Renal cortex interstitium (tissue), 11 donors: ENCODE measurements at regions not wholly inside any gene's neighbourhood (a gene's known extent, or its start where the extent isn't known, plus 50 kb on each side); places are given as distances from the start of the nearest gene placed in this dataset.

Experiments
- DNase-seq, 11 donors: peaks; one replicate each; pipeline ENCODE4 v3.0.0-alpha.2; 2013; ENCODE audit warnings: low read depth in 9 of 11, low spot score in 4 of 11; ENCODE audit errors: extremely low read depth in 1 of 11

DNA sequence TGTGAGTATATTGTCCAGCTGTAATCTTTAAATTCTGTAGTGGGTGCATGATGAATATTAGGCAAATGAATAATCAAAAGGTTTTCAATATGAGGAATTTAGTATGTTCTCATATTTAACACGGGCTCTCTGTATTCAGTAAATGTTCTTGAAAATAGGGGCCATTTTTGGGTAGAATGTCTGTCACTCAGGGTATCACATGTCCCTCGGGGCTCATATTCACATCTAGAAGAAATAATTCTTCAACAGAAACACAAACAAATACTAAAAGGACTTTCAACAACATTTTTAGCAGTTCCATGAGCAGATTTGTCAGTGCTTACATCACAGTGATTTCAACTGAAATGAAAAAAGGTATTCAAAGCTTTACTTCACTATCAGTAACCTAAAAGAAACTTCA is 1388.4 kb upstream of the MIR17HG start:
- DNase-seq: no peak

DNA sequence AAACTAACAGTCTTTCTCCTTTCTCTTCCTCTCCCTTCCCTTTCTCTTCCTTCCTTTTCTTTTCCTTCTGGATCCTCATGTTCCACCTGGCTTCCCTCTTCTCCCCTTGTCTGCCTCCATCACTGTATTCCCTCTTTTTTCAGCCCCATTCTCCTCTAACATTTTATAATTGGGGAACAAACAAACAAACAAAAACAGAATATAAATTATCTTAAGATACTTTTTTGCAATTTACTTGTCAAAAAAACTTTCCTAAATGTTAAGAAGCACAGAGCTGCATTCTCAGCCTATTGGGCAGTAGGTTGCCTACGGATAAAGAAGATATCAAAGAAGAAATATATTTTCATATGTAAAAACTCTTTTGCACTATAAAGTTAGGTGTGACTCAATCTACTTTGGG is 1382.2 kb upstream of the MIR17HG start:
- no peak for DNase-seq

DNA sequence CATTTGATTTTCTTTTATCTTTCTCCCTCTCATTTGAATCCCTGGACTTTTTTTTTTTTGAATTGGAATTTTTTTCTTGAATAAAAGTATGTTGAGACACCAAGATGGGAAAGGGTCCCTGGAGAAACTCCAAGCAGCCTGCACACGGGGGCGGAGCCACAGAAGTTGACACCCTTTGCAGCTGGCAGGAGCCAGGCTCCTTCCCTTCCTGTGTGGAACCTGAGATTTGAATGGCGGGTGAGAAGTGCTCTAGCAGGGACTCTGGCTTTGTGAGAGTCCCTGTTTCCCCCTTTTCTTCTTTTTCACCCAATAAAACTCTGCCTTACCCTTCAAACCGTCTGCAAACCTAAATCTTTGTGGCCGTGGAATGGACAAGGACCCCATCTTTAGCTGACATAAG is 1381.0 kb upstream of the MIR17HG start:
- no peak for DNase-seq

DNA sequence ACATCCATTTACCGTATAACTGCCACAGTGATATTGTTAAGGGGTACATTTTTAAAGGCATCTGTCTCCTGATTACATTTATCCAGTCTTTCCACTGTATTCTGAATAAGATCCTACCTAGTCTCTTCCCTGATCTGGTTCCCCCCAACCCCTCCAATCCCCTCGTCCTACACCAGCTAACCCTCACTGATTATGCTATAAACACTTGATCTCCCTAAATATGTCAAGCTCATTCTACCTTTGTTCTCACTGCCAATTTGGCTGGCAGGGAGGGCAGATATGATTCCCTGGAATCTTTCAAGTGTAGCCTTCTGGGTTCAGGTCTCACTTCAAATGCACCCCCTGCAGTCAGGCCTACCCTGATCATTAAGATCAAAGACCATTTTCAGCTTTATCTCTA is 1379.8 kb upstream of the MIR17HG start:
- DNase-seq: no peak

DNA sequence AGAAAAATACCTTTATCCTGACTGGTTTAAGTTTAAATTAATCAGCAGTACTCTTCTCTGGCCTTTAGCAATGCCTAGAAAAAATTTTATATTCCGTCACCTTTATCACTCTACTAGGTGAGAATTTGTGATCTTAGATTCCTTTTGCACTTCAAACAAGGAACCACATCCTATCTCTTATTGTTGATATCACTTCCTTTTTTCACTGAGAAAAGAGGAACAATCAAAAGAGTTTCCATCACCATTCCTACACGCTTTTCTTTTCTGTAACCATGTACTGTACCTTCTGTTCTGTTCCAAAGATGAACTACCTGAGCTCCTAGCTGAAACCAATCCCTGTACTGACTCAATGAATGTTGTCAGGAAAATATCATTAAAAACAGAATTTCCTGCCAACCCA is 1379.0 kb upstream of the MIR17HG start:
- DNase-seq: no peak

DNA sequence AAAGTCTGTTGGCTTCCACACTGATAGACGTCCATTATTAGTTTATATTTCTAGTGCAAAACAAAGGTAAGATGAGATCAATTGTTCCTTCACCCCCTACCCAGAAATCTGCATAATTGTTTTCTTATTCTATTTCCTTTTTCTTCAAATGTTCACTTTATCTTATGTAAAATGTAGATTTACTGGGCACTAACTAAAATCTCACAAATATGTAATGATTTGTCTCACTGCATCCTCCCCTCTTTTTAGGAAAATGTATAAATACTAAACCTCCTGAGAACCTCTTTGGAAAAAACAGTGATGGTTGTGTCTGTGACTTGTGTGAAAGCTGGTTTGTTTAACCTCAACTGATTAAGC is 1377.2 kb upstream of the MIR17HG start:
- no peak for DNase-seq

DNA sequence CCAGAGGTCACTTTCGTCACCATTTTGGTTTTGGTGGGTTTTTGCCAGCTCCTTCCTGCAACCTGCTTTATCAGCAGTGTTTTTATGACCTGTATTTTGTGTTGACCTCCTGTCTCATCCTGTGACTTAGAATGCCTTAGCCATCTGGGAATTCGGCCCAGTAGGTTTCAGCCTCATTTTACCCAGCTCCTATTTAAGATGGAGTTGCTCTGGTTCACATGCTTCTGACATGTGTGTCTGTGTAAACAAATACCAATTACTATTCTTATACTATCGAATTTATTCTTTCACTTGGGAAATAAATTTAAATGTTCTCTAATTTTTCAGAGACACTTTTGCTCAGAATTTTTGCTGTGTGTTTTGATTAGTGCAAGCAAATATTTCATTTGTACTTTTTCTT is 1370.3 kb upstream of the MIR17HG start:
- no peak for DNase-seq

DNA sequence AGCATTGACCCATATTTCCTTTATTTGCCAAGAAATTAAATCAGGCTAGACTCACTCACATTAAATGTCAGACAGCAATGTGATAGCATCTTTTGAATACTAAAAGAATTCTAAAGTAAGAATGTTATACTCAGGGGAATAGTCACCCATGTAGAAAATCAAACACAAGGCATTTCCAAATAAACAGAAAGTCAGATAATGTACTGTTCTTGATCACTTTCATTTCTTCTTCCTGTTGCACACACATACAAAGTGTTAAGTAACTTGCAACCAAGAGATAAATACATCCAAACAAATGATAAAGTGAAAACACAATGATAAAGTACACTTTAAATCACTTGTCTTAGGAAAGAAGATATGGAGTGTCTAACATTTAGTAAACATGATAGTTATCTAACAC is 1366.6 kb upstream of the MIR17HG start:
- DNase-seq: no peak

DNA sequence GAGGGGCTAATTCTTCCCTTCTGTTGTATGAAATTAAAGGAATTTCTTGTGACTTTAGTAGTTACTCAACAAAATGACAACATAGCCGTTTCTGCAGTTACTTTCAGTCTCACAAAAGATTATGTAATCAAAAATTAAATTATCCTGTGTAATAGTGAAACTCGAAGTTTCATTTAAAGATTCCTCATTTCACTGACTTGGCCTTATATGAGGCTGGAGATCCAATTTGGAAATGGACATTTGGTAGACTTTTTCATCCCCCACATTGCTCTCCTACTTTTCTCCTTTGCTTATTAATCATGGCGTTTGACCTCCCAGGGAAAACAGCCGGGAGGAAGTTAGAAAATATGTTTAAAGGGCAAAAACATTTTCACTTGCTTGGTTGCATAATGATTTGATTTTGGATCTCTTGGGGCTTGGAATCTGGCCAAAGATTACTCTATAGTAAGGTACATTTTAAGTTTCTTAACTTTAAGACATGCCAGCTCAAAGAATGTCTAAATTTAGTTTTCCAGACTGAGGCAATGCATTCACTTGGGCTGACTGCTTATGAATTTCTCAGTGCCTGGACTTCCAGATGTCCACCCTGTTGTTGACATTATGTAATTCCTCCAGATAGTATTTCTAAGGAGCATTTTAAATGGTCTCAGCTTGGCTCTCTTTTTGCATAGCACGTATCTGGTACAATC is 1364.9 kb upstream of the MIR17HG start:
- no peak for DNase-seq

DNA sequence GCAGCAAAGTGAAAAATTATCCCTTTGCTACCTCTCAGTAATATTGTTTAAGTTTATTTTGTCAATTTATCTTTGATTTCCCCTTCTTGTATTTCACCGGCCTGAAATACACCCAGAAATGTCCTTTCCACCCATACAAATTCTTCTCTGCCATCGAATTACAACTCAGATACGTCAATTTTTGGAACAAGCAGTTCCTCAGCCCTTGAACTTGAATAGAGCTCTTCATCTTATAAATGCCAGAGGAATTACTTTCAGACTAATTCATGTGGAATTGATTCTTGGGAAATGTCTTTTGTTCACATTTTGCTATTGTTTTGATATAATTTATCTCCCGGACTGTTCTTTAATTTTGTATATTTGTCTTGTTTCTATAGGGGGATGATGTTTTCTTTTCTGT is 1359.3 kb upstream of the MIR17HG start:
- no peak for DNase-seq

DNA sequence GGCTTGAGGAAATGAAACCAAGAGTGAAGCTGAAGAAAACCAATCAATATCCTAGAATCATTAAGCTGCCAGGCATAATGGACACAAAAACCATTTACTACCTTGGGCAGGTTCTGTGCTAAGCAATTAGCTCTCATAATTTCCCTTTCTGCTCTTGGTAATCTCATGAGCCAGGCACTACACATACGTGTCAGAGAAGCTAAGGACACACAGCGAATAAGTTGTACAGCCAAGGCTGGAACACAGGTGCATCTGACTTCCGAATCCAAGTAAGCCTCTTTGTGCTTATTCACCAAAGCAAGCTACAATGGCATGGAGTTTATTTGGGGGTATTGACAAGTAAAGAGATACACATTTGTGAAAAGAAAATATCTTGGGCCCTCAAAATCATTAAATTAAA is 1343.9 kb upstream of the MIR17HG start:
- no peak for DNase-seq

DNA sequence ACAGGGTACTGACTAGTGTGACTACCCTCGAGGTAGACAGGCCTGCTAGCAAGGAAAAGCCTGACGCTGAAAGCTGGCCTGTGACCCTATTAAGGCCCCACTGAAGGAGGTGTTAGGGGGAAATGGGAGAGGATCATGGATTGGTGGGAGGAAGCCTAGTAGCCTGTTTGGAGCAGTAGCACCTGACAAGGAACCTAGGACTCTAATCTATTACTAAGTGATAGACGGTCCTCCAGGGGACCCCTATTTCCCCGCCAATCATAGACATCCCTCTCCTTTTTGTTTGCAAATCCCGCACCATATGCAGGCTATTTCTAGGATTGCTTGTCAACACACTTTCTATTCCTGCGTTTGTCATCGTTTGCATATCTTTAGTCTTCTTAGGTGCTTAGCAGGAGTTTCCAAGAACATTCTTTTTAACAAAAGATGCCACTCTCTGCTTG is 1338.8 kb upstream of the MIR17HG start:
- no peak for DNase-seq

DNA sequence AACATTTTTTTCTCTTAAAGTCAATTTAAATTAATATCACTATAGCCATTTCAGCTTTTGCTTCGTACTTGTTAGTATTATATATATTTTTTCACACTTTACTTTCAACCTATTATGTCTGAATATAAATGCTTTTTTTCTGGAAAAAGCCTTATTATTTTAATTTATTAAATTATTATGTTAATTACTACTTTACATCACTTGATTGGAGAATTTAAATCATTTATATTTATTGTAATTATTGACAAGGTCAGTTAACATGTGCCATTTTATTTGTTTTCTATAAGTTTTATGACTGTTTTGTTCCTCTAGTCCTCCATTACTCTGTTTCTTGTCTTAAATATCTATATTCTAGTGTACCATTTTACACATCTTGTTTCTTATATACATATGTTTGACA is 1333.4 kb upstream of the MIR17HG start:
- DNase-seq: no peak

DNA sequence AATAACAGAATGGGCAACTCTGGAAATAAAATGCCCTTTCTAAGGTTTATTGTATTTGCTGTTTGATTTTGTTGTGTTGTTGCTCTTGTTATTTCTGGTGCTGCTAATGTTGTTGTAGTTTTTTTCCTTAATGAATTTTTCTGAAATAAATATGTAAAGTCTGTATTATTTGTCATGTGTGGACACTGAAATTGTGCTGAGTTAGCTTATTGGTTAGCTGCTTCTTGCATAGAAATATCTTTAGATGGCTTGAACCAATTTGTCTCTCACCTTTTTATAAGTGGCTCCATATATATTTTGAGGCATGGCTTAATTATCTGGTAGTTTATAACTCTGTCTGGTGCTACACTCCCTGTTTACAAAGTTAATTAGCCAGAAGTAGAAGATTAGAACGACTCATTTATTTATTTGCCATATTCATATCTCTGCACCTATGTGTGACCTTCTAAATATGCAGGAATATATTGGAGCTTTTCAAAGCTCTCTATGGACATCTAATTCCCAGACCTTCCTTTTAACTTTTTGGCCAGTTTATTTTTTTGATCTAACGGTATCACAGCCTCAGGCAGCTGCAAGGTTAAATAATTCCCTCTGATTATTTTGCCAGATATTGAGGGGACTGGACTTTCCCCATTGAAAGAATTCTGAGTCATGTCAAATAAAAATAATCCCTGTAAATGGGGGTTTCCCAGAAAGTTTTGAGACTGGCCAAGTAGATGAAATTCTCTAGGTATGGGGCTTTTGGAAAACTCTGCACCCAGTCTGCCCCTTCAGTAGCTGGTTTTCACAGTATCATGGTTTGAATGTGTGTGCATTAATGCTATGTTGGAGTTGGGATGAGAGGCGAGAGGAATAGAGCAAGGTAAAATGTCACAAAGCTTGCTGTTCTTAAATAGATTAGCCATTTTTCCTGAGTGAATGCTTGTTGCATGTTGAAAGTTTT is 1331.7 kb upstream of the MIR17HG start:
- no peak for DNase-seq

DNA sequence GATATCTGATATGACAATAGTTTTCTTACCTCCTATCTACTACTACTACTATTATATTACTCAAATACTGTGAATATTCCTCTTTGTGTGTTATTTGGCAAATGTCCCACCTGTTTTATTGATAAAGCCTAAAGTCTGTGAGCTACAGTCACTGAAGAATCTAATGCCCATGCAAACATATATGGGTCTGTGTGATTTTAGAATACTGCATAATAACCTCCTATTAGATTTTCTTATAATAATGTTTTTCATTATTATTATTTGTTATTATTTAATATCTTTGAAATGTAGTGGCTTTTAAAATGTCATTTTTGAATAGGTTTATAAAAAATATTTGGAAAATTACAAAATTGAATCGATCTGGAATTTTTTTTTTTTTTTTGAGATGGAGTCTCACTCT is 1330.8 kb upstream of the MIR17HG start:
- no peak for DNase-seq

DNA sequence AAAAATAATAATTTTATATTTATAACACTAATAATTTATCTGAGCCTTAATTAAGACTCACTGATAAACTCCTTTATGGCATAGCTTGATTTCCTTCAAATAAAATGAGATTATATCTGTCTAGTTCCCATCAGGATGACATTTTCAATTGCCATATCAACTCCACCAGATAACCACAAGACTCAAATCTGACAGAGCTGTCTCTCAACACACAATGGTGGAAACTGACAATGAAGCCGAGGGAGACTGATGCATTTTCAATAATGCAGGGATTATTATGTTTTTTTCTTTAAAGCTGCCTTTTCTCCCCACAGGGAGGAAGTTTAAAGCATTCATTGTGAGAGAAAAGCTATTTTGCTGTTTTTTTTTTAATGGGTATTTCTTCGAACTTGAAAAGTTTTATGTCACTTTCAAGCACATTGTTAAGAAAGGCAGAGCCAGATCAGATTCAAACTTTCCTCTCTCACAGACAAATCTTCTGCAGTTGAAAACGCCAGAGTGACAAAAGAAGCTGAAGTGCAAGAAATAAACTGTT is 1326.9 kb upstream of the MIR17HG start:
- DNase-seq: no peak

DNA sequence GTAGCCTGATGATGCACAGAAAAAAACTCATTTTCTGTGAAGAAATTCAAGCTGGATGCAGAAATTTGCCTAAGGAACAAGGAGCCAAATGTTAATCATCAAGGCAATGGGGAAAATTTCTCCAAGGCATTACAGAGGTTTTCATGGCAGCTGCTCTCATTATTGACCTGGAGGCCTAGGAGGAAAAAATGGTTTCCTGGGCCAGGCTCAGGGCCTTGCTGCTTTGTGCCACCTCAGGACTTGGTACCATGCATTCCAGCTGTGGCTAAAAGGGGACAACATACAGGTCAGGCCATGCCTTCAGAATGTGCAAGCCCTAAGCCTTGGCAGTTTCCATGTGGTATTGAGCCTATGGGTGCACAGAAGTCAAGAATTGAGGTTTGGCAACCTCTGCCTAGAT is 1320.1 kb upstream of the MIR17HG start:
- no peak for DNase-seq

DNA sequence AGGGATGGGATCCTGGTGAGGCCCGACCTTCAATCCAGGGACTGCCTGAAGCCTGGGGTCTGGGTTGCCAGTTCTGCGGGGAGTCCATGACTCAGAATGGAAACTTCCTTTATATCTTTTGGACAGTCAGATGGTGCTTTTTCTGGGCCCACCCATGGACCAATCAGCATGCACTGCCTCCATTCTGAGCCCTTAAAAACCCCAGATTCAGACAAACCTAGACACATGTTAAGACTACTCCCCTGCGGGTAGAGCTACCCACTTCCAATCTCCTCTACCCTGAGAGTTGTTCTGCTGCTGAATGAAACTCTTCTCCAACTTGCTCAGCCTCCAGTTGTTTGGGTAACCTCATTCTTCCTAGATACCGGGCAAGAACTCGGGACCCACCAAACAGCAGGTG is 1315.2 kb upstream of the MIR17HG start:
- no peak for DNase-seq

DNA sequence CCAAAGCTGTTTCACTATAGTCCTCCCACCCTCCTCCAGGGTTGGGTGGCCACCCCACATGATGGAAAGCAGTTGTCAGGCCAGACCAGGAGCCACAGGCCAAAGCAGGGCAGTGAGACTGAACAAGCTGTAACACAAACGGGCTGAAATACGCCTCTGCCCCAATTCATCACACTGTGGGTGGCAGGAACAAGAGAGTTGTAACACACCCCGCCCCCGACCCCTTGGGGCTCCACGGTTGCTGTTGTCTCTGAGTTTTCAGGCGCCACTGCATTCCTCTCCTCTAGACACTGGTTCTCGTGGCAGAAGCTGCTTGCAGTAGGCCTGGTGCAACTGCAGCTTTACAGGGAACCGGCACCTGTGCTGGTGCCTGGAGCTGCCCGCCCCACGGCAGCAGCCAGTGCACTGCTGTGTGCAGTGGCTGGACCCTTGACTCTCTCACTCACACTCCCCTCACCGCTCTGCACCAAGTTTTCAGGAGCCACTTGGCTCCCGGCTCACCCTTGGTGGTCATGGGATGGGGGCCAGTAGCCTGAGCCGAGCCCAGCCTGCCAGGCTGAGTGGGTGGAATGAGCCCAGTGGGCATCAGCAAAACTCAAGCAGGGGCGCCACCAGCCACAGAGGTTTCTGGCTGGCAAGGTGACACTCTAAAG is 1314.5 kb upstream of the MIR17HG start:
- DNase-seq: no peak

DNA sequence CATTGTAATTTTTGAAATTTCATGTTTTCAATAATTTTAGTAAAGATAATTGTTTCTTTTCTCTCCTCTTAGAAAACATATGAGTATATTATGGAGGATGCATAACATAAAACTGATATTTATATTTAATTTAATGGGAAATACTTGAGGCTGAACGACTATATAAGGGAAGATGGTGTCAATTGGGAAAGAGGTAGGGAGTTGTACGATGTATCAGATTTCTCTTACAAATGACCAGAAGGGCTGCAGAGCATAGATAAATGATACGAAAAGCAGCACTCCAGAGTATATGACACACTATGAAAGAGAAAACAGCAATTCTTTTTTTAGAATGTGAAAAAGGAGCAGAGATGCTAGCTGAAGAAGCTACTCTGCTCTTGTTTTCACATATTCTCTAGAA is 1308.0 kb upstream of the MIR17HG start:
- no peak for DNase-seq
